HG03571 (cell line): ENCODE measurements at regions not wholly inside any gene's neighbourhood (a gene's known extent, or its start where the extent isn't known, plus 50 kb on each side); places are given as distances from the start of the nearest gene placed in this dataset.

ENCODE experiments used
- ATAC-seq: cut with Tn5 transposase; IDR thresholded peaks from one replicate; pipeline ENCODE4 v1.9.1; 2021; ENCODE audit not compliant: unreplicated experiment

DNA sequence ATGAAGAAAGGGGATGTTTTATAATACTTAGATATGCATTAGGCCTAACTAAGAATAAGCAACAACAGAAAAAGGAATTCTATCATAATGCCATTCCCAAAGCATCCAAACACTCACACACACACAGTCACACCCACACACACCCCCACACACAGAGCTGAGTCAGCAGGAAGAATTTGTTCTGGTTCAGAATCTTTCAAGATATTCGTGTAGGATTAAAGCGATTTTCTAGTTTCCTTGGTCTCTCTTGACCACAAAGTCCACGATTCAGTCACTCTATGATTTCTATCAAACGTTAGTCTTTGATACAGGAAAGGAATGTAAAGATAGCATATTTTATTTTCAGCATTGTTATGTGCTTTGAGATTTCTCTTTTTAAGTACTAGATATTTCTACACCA, 382.6 kb upstream of the DCN start:
- no peak for ATAC-seq

GRCh38 chr12:91563011-91563765, 380.6 kb upstream of the DCN start:
- ATAC-seq, result no peak

- no peak for ATAC-seq
These were observed 379.9 kb upstream of the DCN start for GRCh38 chr12:91562476-91562875.

GRCh38 chr12:91561958-91562325, 379.3 kb upstream of the DCN start:
- no peak for ATAC-seq

GRCh38 chr12:91561301-91561957, 378.8 kb upstream of the DCN start:
- ATAC-seq, result no peak

GRCh38 chr12:91556909-91557308, 374.3 kb upstream of the DCN start:
- ATAC-seq, result no peak

- no peak for ATAC-seq
These were observed 373.1 kb upstream of the DCN start for GRCh38 chr12:91555436-91556415.

- no peak for ATAC-seq
These were observed 369.3 kb upstream of the DCN start for GRCh38 chr12:91551927-91552326.

DNA sequence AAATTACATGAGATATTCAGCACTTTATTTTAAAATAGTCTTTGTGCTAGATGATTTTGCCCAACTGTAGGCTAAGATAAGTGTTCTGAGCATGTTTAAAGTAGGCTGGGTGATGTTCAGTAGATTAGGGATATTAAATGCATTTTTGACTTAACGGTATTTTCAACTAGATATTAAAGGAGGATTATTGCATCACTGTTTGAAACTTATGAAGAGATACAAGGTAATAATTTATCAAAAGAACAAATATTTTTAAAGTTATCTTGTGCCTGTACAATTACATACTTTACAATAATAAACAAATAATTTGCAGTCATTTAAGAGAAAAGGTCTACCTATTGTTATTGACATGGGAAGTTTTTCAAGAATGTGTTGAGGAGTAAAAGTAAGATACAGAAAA, 368.6 kb upstream of the DCN start:
- ATAC-seq, result no peak

DNA sequence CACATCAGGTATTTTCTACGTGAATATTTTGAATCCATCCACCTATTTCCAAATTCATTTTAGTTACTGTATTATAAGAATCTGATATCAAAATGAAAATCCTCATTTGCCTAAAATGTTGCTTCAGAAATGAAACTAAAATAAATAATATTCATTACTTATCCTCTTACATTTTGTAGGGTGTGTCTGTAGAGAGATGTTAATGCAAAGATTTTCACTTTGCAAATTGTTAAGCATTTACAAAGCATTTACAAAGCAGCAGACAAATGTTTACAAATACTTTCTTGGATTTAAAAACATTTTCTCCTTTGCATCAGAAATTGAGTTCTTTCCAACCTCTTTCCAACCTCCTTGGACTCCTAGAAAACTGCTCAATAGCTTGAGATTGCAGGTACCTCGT, 360.0 kb upstream of the DCN start:
- ATAC-seq, result no peak

- no peak for ATAC-seq
These were observed 359.4 kb upstream of the DCN start for GRCh38 chr12:91542067-91542466.

- ATAC-seq, result no peak
These were observed 355.8 kb upstream of the DCN start for GRCh38 chr12:91538418-91538817.

- no peak for ATAC-seq
These were observed 350.7 kb upstream of the DCN start for GRCh38 chr12:91533366-91533765.

DNA sequence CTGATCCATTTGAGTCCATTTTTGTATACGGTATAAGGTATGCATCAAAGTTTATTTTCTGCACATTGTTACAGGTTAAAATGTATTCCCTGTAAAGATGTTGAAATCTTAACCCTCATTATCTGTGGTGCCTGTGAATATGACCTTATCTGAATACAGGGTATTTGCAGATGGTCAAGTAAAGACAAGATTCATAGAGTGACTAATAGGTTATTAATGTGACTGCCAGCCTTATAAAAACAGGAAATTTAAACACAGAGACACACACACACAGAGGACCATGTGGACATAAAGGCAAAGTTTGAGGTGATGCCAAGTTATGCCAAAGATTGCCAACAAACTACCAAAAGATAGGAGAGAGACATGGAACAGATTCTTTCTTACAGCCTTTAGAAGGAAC, 347.2 kb upstream of the DCN start:
- no peak for ATAC-seq

DNA sequence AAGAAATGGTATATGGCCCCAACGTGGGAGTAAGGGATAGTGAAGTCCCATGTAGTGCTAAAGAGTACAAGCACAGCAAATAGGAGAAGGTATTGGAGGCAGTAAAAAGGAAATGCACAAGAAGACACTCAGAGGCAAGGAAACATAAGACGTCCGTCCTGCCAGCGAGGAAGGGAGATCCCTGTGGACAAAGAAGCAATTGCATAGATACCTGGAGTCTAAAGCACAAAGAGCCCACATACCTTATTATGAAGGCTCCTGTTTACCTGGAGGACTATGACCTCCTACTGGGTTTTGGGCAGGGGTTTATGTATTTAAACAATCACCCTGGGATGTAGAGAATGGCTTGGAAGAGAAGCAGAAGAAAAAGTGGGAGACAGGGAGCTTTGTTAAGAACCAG, 341.2 kb upstream of the DCN start:
- no peak for ATAC-seq

DNA sequence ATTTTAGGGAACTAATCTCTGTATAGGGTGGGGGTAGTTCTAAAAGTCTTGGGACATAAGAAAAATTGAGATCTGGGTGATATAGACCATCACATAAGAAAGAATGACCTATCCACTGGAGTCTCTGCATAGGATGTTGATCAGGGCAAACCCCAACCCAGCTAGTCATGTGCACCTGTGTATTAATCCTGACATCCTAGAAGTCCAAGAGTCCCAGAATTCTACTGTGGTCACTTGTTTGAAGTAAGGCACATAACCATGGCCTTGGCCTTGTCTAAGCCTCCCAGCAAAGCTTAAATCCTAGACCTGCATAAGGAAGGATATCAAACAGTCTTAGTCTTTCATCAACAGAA, 334.1 kb upstream of the DCN start:
- ATAC-seq, result no peak

GRCh38 chr12:91515944-91516694, 333.5 kb upstream of the DCN start:
- ATAC-seq, result no peak

GRCh38 chr12:91513313-91513712, 330.7 kb upstream of the DCN start:
- ATAC-seq, result no peak

DNA sequence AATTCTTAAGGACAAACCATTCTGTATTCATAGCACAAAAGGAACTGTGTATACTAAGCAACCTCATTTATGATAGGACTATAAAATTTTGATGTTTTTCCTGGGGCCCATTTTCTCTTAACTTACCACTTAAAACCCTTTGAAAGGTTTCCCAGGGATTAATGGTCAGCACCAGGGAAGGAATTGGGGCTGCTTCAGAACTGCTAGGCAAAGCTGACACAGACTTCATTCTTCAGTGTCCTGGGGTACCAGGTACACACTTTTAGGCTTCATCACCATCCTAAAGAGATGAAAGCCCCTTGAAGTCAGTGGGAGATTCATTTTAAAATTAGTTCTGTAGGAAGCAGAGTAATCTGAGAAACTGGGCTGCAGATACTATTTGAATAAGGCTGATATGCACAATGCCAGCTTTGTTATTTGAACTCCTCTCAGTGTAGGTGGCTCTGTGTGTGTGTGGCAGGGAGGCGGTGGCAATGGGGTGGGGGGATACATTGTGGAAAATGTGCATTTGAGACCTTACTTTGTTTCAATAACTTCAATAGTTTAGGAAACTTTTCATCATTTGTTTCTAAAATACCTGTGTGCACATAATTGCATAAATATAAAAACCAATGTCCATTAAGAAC, 329.3 kb upstream of the DCN start:
- ATAC-seq, result no peak

DNA sequence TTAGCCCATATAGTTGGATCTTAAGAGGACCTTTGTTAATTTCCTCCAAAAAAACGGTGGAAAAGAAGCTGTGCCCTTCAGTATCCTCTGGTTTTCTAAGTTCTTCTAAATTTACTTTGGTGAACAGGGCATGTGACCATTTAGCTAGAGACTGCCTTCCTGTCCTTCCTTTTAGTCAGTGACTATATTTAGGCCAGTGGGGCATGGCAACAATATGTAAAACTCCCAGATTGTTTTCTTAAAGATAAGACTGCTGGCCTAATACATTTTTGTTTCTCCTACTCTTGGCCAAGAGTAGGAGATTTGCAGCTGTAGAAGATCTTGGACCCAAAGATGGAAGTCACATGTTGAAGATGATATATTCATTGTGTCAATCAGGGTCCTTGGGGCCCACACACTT, 325.1 kb upstream of the DCN start:
- no peak for ATAC-seq

- ATAC-seq, result no peak
These were observed 323.8 kb upstream of the DCN start for GRCh38 chr12:91506452-91506851.
